H9 (cell line): ENCODE measurements at regions not wholly inside any gene's neighbourhood (a gene's known extent, or its start where the extent isn't known, plus 50 kb on each side); places are given as distances from the start of the nearest gene placed in this dataset.
A peak's percentile ranks its signal among the peaks of the same experiment; 100 is the strongest.

ENCODE experiments used
- DNase-seq: peaks from one replicate; pipeline ENCODE4 v3.0.0-alpha.2; 2017
- H2AFZ ChIP-seq: one replicate; pipeline ENCODE4 v1.6.1; 2013; ENCODE audit warnings: mild to moderate bottlenecking, low read length, control low read depth, moderate library complexity
- H2AK5ac ChIP-seq: 2 replicates; pipeline ENCODE4 v1.6.1; 2013; ENCODE audit warnings: low read length, control low read depth, mixed read lengths; ENCODE audit not compliant: insufficient read length
- H2BK120ac ChIP-seq: one replicate; pipeline ENCODE4 v1.6.1; 2013; ENCODE audit warnings: low read depth, mild to moderate bottlenecking, low read length, control low read depth, inconsistent platforms; ENCODE audit not compliant: poor library complexity, severe bottlenecking
- H2BK12ac ChIP-seq: 2 replicates; pipeline ENCODE4 v1.6.1; 2013; ENCODE audit warnings: low read length, control low read depth, mixed read lengths, low read depth; ENCODE audit not compliant: insufficient read length
- H2BK15ac ChIP-seq: 2 replicates; pipeline ENCODE4 v1.6.1; 2013; ENCODE audit warnings: low read depth, low read length, control low read depth
- H2BK20ac ChIP-seq: one replicate; pipeline ENCODE4 v1.6.1; 2013; ENCODE audit warnings: low read depth, mild to moderate bottlenecking, low read length, control low read depth, inconsistent platforms; ENCODE audit not compliant: poor library complexity, severe bottlenecking
- H2BK5ac ChIP-seq: 2 replicates; pipeline ENCODE4 v1.6.1; 2013; ENCODE audit warnings: low read length, control low read depth, mixed read lengths; ENCODE audit not compliant: insufficient read length
- H3K14ac ChIP-seq: 2 replicates; pipeline ENCODE4 v1.6.1; 2013; ENCODE audit warnings: low read length, control low read depth; ENCODE audit not compliant: insufficient read depth
- H3K18ac ChIP-seq: 2 replicates; pipeline ENCODE4 v1.6.1; 2013; ENCODE audit warnings: low read depth, mild to moderate bottlenecking, mixed read lengths, low read length, control low read depth; ENCODE audit not compliant: insufficient read length
- H3K23ac ChIP-seq: 2 replicates; pipeline ENCODE4 v1.6.1; 2013; ENCODE audit warnings: low read length, control low read depth, mixed read lengths, low read depth; ENCODE audit not compliant: insufficient read length
- H3K23me2 ChIP-seq: 2 replicates; pipeline ENCODE4 v1.6.1; 2013; ENCODE audit warnings: low read depth, mild to moderate bottlenecking, mixed read lengths, low read length, control low read depth; ENCODE audit not compliant: insufficient read length, poor library complexity, severe bottlenecking
- H3K27ac ChIP-seq: 2 replicates; pipeline ENCODE4 v1.5.1; 2013; ENCODE audit warnings: low read length, control low read depth, mixed read lengths, low read depth; ENCODE audit not compliant: insufficient read length
- H3K27me3 ChIP-seq: 2 replicates; pipeline ENCODE4 v1.6.1; 2013; ENCODE audit warnings: low read length, control low read depth, inconsistent platforms; ENCODE audit not compliant: insufficient read depth
- H3K4ac ChIP-seq: 2 replicates; pipeline ENCODE4 v1.6.1; 2013; ENCODE audit warnings: low read depth, mild to moderate bottlenecking, control low read depth, inconsistent platforms, low read length, moderate library complexity
- H3K4me1 ChIP-seq: 2 replicates; pipeline ENCODE4 v1.6.1; 2013; ENCODE audit warnings: low read length, control low read depth, inconsistent platforms; ENCODE audit not compliant: insufficient read depth
- H3K4me2 ChIP-seq: 2 replicates; pipeline ENCODE4 v1.6.1; 2013; ENCODE audit warnings: low read length, control low read depth, mixed read lengths; ENCODE audit not compliant: insufficient read length, insufficient read depth
- H3K56ac ChIP-seq: 2 replicates; pipeline ENCODE4 v1.6.1; 2013; ENCODE audit warnings: low read depth, mild to moderate bottlenecking, mixed read lengths, low read length, control low read depth; ENCODE audit not compliant: insufficient read length
- H3K79me1 ChIP-seq: 2 replicates; pipeline ENCODE4 v1.6.1; 2013; ENCODE audit warnings: low read depth, mild to moderate bottlenecking, moderate library complexity, low read length, control low read depth, inconsistent platforms; ENCODE audit not compliant: insufficient read depth, poor library complexity, severe bottlenecking
- H3K79me2 ChIP-seq: 2 replicates; pipeline ENCODE4 v1.6.1; 2013; ENCODE audit warnings: low read length, control low read depth, inconsistent platforms; ENCODE audit not compliant: insufficient read depth
- H3K9ac ChIP-seq: 2 replicates; pipeline ENCODE4 v1.6.1; 2013; ENCODE audit warnings: low read length, control low read depth, mixed read lengths; ENCODE audit not compliant: insufficient read length; ENCODE audit errors: extremely low read depth
- H3K9me3 ChIP-seq: one replicate; pipeline ENCODE4 v1.6.1; 2013; ENCODE audit warnings: low read depth, low read length, inconsistent platforms; ENCODE audit not compliant: control insufficient read depth
- H3T11ph ChIP-seq: one replicate; pipeline ENCODE4 v1.6.1; 2013; ENCODE audit warnings: mild to moderate bottlenecking, low read length, control low read depth, inconsistent platforms
- H4K20me1 ChIP-seq: one replicate; pipeline ENCODE4 v1.6.1; 2013; ENCODE audit not compliant: control insufficient read depth, insufficient read length, insufficient read depth
- H4K5ac ChIP-seq: 2 replicates; pipeline ENCODE4 v1.6.1; 2013; ENCODE audit warnings: low read depth, mild to moderate bottlenecking, mixed read lengths, low read length, control low read depth; ENCODE audit not compliant: insufficient read length
- H4K8ac ChIP-seq: replicated peaks from 2 replicates; pipeline ENCODE4 v1.6.1; 2013; ENCODE audit warnings: low read length, control low read depth, mixed read lengths, low read depth; ENCODE audit not compliant: insufficient read length
- H4K91ac ChIP-seq: 2 replicates; pipeline ENCODE4 v1.6.1; 2013; ENCODE audit warnings: low read depth, mild to moderate bottlenecking, moderate library complexity, mixed read lengths, low read length, control low read depth; ENCODE audit not compliant: insufficient read length
- H3K27ac Mint-ChIP-seq, 3 experiments: 2 replicates in 2 of 3; 3 replicates in 1 of 3; pipeline ENCODE4 v1.8.0; 2020 to 2021; ENCODE audit warnings: mixed read lengths in 3 of 3, mild to moderate bottlenecking in 1 of 3, moderate library complexity in 1 of 3
- H3K27me3 Mint-ChIP-seq: 2 replicates; pipeline ENCODE4 v1.8.0; 2021; ENCODE audit warnings: low read depth, mild to moderate bottlenecking, moderate library complexity, mixed read lengths
- H3K36me3 Mint-ChIP-seq, 3 experiments: 2 replicates in 2 of 3; 3 replicates in 1 of 3; pipeline ENCODE4 v1.8.0; 2020 to 2021; ENCODE audit warnings: low read depth in 3 of 3, mixed read lengths in 3 of 3; ENCODE audit not compliant: insufficient read depth in 1 of 3
- H3K4me1 Mint-ChIP-seq, 2 experiments: 2 replicates each; pipeline ENCODE4 v1.8.0; 2020; ENCODE audit warnings: mixed read lengths in 2 of 2
- H3K4me3 Mint-ChIP-seq, 2 experiments: 2 replicates in 1 of 2; 3 replicates in 1 of 2; pipeline ENCODE4 v1.8.0; 2020 to 2021; ENCODE audit warnings: mild to moderate bottlenecking in 2 of 2, mixed read lengths in 2 of 2, moderate library complexity in 1 of 2
- H3K9me3 Mint-ChIP-seq, 2 experiments: 2 replicates in 1 of 2; 3 replicates in 1 of 2; pipeline ENCODE4 v1.8.0; 2020; ENCODE audit warnings: mild to moderate bottlenecking in 2 of 2, mixed read lengths in 2 of 2, moderate library complexity in 1 of 2
- WGBS: extraction: QIAGEN DNeasy Blood & Tissue Kit; methylation state at CpG from one replicate; pipeline ENCODE4 v1.1.7; 2013; ENCODE audit warnings: missing lambda C conversion rate, low lambda C conversion rate, mixed read lengths; ENCODE audit not compliant: insufficient read length; ENCODE audit errors: extremely low coverage; 5-methylcytosine and 5-hydroxymethylcytosine counted together
- TF ChIP-seq, protein P1 (sequence below): fragments of 200-600 bp; sonication (generic); conservative IDR thresholded peaks from 3 replicates; pipeline ENCODE4 v1.8.0; 2021; ENCODE audit warnings: antibody characterized with exemption, mild to moderate bottlenecking

DNA sequence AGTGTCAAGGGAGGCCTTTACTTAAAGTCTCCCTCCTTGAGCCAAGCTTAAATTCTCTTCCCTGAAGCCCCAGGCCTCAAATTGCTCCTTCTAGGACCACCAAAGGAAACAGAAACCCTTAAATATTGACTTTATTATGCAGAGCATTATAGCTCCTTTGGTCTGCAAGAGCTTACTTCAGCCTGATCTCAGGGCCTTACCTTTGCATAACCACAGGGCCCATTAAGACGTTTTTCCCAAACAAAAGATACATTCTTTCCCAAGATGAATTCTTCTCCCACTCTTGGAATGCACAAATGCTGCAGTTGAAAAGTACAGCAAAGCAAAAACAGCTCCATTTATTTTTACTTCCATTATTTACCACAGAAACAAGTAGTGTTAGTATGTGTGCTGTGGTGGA lies 130.8 kb downstream of the B3GNT2 start:
- Histone ChIP-seq H4K91ac (no peak overlapping the region), H2BK20ac (no peak overlapping the region), H3K27me3 (no peaks in the 10 kb centered on the region), H2BK15ac (no peak overlapping the region), H3K9ac (no peak overlapping the region), H3T11ph (no peak overlapping the region), H3K79me2 (no peaks in the 10 kb centered on the region), H2AK5ac (no peak overlapping the region), H4K5ac (no peak overlapping the region), H3K4me2 (no peak overlapping the region), H3K23ac (no peak overlapping the region), H4K8ac (no peak overlapping the region), H2BK12ac (no peak overlapping the region), H3K27ac (peak overlapping the region; percentile 18), H3K4me1 (peaks cover 10% of the 10 kb centered on the region; the same call in 1 of the 2 replicates), H3K79me1 (no peaks in the 10 kb centered on the region), H2BK120ac (no peak overlapping the region), H3K9me3 (no peaks in the 10 kb centered on the region), H4K20me1 (no peaks in the 10 kb centered on the region), H3K4ac (no peak overlapping the region), H3K23me2 (no peaks in the 10 kb centered on the region), H3K56ac (no peak overlapping the region), H2AFZ (no peak overlapping the region), H3K18ac (no peak overlapping the region), H3K14ac (no peak overlapping the region), H2BK5ac (no peak overlapping the region)
- Mint-ChIP-seq H3K36me3 (peaks cover 30 to 60% (median 32%) of the 10 kb centered on the region in 3 experiments), H3K27ac (peak overlapping the region; percentile 63 to 97 (median 92); a peak in 6 of 7 replicates), H3K27me3 (no peaks in the 10 kb centered on the region), H3K4me1 (peaks cover 46 to 73% of the 10 kb centered on the region in 2 experiments), H3K4me3 (no peak overlapping the region; a peak in 1 of 5 replicates), H3K9me3 (peaks cover 41 to 49% of the 10 kb centered on the region in 2 experiments)
- TF ChIP-seq, protein P1, sequence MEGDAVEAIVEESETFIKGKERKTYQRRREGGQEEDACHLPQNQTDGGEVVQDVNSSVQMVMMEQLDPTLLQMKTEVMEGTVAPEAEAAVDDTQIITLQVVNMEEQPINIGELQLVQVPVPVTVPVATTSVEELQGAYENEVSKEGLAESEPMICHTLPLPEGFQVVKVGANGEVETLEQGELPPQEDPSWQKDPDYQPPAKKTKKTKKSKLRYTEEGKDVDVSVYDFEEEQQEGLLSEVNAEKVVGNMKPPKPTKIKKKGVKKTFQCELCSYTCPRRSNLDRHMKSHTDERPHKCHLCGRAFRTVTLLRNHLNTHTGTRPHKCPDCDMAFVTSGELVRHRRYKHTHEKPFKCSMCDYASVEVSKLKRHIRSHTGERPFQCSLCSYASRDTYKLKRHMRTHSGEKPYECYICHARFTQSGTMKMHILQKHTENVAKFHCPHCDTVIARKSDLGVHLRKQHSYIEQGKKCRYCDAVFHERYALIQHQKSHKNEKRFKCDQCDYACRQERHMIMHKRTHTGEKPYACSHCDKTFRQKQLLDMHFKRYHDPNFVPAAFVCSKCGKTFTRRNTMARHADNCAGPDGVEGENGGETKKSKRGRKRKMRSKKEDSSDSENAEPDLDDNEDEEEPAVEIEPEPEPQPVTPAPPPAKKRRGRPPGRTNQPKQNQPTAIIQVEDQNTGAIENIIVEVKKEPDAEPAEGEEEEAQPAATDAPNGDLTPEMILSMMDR: no peak
- DNase-seq: no peak
- WGBS: no CpG with 5 or more reads among the region's 1 CpG
